HG03558 (cell line): ENCODE measurements at regions not wholly inside any gene's neighbourhood (a gene's known extent, or its start where the extent isn't known, plus 50 kb on each side); places are given as distances from the start of the nearest gene placed in this dataset.

Experiments
- ATAC-seq: cut with Tn5 transposase; IDR thresholded peaks from one replicate; pipeline ENCODE4 v1.9.1; 2021; ENCODE audit warnings: moderate number of reproducible peaks; ENCODE audit not compliant: unreplicated experiment; ENCODE audit errors: extremely low read depth

DNA sequence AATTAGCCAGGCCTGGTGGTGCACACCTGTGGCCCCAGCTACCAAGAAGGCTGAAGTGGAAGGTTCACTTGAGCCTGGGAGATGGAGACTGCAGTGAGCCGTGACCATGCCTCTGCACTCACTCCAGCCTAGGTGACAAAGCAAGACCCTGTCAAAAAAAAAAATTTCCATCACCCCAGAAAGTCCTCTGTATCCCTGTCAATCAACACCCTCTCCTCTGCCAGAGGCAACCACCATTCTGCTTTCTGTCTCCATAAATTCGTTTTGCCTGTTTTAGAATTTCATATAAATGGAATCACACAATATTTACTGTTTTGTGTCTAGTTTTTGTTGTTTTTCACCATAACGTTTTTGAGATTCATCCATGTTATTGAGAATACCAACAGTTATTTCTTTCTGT is 141.6 kb upstream of the SLC45A1 start:
- ATAC-seq, result no peak

DNA sequence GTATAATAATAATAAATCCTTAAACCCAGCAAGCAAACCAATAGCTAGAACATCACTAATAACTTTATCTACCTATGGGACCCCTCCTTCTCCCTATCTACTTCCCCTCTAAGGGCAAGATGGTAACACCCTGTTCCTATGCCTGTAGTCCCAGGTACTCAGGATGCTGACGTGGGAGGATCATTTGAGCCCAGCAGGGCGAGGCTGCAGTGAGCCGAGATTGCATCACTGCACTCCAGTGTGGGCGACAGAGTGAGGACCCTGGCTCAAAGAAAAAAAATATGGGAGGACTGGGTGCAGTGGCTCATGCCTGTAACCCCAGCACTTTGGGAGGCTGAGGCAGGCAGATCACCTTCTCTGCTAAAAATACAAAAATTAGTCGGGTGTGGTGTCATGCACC is 143.1 kb upstream of the SLC45A1 start:
- no peak for ATAC-seq

DNA sequence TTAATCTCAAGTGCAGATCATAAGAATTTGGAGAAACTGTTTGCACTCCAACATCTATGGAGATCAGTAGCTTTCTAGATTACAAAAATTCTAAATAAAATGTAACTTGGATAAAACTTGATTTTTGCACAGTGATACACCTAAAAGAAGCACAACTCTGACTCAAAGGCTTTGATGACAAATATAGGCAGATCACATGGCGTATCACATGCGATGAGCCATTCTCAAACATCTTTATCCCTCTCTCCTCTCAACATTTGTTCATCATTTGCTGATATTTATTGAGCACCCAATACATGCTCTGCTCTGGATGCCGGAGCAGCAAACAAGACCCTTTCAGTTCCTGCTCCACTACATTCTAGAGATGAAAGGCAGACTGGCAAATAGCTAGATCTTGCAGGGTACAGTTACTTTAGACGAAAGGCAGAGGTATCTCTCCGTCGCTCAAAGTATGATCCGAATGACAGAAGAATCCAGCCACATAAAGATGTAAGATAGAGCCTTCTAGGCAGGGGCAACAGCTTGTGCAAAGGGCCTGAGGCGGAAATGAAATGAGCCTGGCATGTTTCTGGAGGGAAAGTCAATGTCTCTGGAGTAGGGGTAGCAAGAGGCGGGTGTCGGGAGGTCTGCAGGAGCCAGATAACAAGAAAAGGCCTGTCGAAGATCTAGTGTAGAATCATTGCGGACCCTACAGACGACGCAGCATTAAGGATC is 145.8 kb upstream of the ERRFI1 start:
- no peak for ATAC-seq

DNA sequence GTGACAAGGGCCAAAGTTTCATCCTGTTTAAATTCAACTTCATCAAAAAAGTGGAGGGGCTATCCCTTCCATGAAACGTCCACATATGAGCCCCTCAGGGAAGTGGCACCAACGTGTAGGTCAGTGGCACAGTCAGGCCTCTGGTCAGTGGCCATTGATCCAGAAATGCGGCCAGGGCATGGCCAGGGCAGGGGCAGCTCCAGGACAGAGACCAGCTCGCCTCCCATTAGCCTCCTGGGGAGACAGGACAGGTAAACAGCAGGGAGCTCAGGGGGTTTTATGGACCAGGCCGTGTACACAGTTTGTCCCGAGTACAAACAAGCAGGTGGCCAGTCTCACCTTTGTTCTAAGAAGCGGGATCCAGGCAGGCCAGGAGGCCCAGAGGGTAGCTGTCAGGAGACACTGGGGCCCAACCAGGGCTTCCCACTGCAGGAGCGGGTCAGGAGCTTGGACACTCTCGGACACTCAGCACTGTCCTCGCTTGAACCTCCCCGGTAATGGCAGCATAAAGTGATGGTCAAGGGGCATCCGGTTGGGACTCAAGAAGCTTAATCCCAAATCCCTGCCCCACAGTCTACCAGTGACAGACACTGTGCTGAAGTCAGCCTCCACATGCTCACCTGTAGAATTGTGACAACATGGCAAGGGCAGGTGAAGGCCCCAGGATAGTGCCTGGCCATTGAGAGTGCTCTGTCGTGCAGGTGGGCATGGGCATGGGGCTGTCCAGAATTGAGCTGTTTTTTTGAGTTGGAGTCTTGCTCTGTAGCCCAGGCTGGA is 144.1 kb upstream of the ERRFI1 start:
- ATAC-seq, result no peak

DNA sequence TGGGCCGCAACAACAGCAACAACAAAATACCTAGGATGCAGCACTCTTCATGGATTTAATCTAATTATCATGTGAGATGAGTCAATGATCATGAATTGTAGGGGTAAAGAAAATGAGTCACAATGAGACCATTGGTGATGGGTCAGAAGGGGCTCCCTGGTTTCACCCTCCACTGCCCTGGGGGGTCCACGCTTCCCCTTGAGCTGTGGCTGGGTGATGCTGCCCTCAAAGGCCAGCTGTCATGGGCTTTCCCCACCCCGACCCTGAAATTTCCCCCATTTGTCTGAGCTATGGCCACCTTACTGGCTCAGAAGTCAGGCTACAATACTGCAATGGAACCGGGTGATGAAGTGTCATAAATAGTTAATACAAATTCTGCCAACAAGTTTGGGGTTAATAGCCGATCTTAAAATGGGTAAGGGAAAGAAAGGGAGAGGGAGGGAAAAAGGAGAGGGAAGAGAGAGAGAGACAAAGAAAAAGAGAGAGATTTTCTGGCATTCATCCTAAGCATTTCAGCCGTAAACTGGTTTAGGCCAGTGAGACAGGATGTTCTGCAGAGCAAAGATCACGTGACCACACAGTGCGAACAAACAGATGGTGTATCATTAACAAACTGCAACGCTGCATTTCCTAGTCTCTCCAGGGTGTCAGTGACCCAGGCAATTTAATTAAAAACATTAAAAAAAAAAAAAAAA is 143.4 kb upstream of the ERRFI1 start:
- no peak for ATAC-seq

DNA sequence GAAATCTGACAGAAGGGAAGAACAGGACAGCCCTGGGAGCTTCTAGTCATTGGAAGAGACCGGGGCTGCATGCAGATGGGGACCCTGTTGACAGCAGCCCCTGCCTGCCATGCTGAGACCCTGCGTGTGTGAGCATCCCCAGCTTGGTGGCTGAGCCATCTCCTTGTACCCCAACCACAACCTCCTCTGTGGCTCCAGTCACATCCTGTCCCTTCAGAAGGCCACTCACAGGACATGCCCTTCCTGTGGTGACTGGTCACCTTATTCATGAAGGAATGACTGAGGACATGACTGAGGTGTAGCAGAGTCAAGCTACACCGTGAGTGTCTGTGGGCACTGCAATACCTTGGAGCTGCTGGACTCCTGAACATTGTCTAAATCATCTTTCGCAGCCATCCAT is 141.8 kb upstream of the ERRFI1 start:
- no peak for ATAC-seq

DNA sequence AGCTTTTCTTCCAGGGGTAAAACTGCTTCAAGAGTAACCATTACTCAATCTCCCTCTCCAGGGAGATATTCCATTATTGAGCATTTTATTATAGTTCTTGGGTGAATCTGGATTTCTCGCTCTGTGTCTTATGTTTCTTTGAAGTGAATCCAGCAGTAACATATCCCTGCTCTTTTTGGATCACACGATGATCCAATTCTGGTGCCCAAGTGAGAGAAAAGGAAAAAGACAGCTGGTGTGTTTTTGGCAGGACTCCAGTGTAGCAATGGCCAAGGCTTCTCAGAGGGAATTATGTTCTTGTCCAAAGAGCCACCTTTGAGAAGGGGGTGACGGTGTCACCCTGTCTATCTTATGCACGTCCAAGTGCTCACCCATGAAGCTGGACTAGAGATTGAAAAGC is 140.3 kb upstream of the ERRFI1 start:
- no peak for ATAC-seq

DNA sequence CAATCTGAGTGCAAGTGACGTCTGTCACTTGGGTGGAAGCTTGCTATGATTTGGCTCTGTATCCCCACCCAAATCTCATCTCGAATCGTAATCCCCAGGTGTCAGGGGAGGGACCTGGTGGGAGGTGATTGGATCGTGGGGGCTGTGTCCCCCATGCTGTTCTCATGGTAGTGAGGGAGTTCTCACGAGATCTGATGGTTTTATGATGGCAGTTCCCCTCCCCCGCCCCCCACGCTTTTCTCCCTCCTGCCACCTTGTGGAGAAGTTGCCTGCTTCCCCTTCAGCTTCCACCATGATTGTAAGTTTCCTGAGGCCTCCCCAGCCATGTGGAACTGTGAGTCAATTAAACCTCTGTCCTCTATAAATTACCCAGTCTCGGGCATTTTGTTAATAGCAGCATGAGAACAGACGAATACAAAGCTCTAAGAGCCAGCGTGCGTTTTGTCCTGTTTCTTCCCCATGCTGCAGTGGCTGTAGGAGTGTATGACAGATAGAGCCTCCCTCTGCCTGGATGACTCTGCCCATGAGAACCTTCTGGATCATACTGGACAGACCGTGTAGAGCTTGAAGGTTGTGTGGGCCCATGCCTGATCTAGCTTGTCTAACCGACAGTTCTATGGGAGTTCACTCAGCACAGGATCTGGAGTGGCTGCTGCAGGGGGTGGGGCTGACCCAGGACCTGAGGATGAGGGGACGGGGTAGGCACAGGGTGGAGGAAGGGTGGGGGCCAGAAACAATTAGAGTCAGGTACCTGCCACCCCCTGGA is 139.7 kb upstream of the ERRFI1 start:
- no peak for ATAC-seq

DNA sequence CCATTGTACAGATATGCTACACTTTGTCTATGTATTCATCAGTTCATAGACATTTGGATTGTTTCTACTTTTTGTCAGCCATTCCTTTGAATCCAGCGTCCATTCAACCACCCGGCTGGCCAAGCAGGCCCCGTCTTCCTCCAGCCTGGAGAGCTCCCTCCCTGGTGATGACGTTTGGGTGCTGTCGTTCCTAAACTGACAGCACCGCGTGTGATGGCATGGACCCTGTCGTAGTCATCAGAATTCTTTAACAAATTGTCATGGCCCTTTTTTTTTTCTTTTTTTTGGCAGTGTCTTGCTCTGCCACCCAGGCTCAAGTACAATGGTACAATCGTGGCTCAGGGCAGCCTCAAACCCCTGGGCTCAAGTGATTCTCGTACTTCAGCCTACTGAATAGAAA is 138.6 kb upstream of the ERRFI1 start:
- ATAC-seq, result no peak

DNA sequence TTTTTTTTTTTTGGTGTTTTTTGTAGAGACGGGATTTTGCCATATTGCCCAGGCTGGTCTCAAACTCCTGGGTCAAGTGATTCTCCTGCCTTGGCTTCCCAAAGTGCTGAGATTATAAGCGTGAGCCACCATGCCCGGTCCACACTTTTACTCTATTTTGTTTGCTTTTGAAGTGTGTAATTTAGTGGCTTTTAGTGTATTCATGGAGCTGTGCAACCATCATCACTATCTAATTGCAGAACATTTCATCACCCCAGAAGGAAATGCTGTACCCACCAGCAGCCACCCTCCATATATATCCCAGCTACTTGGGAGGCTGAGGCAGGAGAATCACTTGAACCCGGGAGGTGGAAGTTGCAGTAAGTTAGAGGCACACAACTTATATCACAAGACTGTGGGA is 136.9 kb upstream of the ERRFI1 start:
- no peak for ATAC-seq

DNA sequence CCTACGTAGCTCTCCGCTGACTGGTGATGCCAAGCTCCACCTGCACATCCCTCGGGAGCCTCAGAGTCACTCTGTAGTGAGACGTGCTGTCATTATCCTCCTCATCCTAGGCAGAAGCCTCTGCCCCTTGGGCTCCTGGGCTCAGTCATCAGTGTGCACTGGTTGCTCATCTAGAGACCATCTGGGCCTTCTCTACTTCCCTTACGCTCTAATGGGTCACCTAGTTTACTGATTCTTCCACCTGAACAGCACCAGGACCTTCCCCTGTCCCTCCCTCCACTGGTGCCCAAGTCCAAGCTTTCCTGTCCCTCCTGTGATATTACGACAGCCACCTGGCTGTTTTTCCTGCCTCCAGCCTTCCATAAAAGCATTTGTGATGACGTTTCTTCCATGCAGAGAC is 136.1 kb upstream of the ERRFI1 start:
- no peak for ATAC-seq

DNA sequence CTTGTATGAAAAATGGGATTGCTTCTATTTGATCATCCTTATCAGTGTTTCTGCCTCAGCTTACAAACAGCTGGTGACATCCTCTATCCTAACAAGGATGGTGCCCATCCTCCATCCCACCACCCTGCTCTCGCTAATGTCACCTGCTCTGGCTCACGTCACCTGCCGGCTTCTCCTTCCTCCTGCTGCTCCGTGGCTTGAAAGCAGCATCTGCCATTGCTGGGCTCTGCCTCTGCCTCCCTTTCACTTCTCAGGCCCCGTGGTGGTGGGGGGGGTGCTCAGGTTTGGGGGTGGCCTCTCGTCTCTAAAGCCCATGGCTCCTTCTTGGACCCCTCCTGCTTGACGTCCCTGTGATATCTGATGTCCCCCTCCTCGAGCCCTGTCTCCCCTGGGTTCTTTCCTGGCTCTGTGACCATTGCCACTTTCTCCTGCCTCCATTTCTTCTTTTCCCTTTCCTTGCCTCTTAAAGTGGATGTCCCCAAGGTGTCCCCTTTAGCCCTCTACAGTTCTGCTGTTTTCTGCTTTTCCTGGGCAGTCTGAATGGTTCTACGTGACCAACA is 135.5 kb upstream of the ERRFI1 start:
- no peak for ATAC-seq

DNA sequence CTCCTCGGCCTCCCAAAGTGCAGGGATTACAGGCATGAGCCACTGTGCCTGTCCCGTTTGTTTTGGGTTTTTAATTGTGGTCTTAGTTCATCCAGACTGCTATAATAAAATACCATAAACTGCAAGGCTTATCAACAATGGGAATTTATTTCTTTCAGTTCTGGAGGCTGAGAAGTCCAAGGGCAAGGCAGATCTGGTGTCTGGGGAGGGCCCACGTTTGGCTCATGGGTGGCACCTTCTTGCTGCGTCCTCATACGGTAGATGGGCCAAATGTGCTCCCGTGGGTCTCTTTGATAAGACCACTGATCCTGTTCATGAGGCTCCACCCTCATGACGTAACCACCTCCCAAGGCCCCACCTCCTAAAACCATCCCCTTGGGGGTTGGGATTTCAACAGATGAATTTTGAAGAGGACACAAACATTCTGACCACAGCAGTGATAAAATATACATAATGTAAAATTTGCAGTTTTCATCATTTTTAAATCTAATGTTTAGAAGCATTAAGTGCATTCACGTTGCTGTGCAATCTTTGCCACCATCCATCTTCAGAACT is 133.4 kb upstream of the ERRFI1 start:
- no peak for ATAC-seq

DNA sequence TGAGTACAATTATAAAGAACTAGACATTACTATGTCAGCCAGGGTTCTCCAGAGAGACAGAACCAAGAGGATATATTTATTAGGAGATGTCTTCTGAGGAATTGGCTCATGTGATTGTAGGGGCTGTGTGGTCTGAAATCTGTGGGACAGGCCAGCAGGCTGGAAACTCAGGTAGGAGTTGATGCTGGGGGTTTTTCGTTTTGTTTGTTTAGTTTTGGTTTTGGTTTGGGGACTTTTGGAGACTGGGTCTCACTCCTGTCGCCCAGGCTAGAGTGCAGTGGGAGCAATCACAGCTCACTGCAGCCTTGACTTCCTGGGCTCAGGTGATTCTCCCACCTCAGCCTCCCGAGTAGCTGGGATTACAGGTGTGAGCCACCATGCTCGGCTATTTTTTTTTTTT is 132.9 kb upstream of the ERRFI1 start:
- ATAC-seq, result no peak

DNA sequence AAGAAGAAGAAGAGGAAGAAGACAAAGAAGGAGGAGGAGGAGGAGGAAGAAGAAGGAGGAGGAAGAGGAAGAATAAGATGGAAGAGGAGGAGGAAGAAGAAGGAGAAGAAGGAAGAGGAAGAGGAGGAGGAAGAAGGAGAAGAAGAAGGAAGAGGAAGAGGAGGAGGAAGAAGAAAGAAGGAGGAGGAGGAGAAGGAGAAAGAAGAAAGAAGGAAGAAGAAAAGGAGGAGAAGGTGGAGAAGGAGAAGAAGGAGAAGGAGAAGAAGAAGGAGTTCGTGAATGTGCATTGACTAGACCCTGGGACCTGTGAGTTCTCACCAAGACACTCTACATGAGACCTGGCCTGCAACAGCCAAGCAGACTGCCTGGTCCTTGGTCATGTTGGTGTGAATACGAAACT is 131.7 kb upstream of the ERRFI1 start:
- no peak for ATAC-seq

DNA sequence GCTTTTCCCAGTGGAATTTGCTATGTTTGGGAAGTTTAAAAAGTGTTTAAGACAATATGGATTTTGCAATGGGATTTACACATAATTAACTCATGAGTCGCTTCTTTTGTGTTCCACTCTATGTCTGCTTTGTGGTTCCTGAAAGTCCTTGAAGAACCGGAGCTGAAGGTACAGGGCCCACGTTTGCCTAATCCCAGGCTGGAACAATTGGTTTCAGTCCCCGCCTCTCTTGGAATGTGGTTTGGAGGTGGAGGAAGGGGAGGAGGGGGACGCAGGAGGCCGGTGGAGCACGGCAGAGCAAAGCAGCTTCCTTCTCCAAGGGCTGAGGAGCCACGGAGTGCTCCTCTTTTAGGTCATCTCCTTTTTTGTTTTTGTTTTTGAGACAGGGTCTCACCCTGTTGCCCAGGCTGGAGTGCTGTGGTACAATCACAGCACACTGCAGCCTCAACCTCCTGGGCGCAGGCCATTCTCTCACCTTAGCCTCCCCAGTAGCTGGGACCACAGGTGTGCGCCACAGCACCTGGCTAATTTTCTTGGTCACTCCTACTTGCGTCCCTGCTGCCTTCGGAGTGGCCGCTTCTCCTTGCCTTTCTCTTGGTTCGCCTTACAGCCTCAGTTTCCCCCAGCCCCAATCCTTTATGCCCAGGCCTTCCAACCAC is 129.5 kb upstream of the ERRFI1 start:
- ATAC-seq, result no peak

DNA sequence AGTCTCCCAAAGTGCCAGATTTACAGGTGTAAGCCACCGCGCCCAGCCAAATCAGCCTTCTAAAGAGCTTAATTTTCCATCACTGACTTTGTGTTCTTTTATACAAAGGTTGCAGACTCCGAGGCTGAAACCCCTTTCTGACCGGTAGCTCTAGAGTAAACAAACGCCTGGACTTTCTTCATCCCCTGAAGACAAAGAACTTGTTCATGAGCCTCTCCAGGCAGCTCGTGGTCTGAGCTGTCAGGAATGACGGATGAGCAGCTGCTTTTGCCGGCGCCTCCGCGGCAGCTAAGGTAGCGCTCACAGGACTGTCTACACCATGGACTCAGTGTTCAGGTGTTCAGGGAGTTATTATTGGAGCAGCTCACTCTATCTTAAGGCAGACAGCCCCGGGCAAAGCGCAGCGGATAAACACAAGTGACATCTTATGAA is 128.5 kb upstream of the ERRFI1 start:
- no peak for ATAC-seq

DNA sequence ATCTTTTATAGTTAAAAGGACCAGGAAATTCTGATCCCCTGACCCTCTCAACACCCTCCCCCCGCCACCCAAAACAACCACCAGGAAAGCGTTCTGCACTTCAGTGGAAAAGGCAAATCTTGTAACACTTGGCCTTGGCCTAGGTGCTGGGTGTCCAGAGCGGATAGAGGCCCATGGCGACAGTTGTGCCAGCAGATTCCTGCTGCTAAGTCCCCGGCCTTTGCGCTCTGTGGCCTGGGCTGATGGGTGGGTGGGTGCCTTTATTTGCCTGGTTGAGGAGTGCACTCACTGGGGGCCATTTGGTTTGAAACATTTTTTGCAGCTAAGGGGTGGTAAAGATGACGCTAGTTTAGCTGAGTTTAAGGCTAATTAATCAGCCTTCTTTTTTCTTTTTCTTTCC is 127.9 kb upstream of the ERRFI1 start:
- ATAC-seq, result no peak
